Mucosa of rectum (tissue), 2 donors: ENCODE measurements at regions not wholly inside any gene's neighbourhood (a gene's known extent, or its start where the extent isn't known, plus 50 kb on each side); places are given as distances from the start of the nearest gene placed in this dataset.

Source experiments
- H3K27ac ChIP-seq, 2 donors: one replicate each; pipeline ENCODE4 v1.7.0; 2013; ENCODE audit warnings: inconsistent platforms in 2 of 2, low read depth in 2 of 2, low read length in 2 of 2
- H3K27me3 ChIP-seq, 2 donors: one replicate each; pipeline ENCODE4 v1.7.0; 2013; ENCODE audit warnings: low read length in 2 of 2; ENCODE audit not compliant: control insufficient read depth in 2 of 2, insufficient read depth in 2 of 2
- H3K36me3 ChIP-seq, 2 donors: one replicate each; pipeline ENCODE4 v1.7.0; 2013; ENCODE audit warnings: low read length in 2 of 2; ENCODE audit not compliant: control insufficient read depth in 2 of 2, insufficient read depth in 2 of 2
- H3K4me1 ChIP-seq, 2 donors: one replicate each; pipeline ENCODE4 v1.7.0; 2013; ENCODE audit warnings: low read length in 2 of 2, mild to moderate bottlenecking in 1 of 2; ENCODE audit not compliant: control insufficient read depth in 2 of 2, insufficient read depth in 2 of 2
- H3K4me3 ChIP-seq, 2 donors: one replicate each; pipeline ENCODE4 v1.7.0; 2013; ENCODE audit warnings: low read length in 2 of 2
- H3K9ac ChIP-seq, 2 donors: one replicate each; pipeline ENCODE4 v1.7.0; 2013; ENCODE audit warnings: low read length in 2 of 2, low read depth in 1 of 2, mild to moderate bottlenecking in 1 of 2
- H3K9me3 ChIP-seq, 2 donors: one replicate each; pipeline ENCODE4 v1.7.0; 2013; ENCODE audit warnings: low read length in 2 of 2; ENCODE audit not compliant: control insufficient read depth in 2 of 2
- donor health status: healthy.
- donor health status: Normal muscosa, but diverticular disease.

- Histone ChIP-seq H3K27ac (no peak overlapping the region), H3K36me3 (no peaks in the 10 kb centered on the region), H3K4me1 (no peaks in the 10 kb centered on the region), H3K9ac (no peak overlapping the region), H3K9me3 (no peaks in the 10 kb centered on the region), H3K4me3 (no peak overlapping the region), H3K27me3 (no peaks in the 10 kb centered on the region)
These were observed 65.9 kb upstream of the NEK6 start for GRCh38 chr9:124191691-124192395.

GRCh38 chr9:124196814-124197176, 61.0 kb upstream of the NEK6 start:
- Histone ChIP-seq H3K4me1 (no peaks in the 10 kb centered on the region), H3K36me3 (no peaks in the 10 kb centered on the region), H3K27ac (peak overlapping the region in 1 of 2 donors; percentile 38)

DNA sequence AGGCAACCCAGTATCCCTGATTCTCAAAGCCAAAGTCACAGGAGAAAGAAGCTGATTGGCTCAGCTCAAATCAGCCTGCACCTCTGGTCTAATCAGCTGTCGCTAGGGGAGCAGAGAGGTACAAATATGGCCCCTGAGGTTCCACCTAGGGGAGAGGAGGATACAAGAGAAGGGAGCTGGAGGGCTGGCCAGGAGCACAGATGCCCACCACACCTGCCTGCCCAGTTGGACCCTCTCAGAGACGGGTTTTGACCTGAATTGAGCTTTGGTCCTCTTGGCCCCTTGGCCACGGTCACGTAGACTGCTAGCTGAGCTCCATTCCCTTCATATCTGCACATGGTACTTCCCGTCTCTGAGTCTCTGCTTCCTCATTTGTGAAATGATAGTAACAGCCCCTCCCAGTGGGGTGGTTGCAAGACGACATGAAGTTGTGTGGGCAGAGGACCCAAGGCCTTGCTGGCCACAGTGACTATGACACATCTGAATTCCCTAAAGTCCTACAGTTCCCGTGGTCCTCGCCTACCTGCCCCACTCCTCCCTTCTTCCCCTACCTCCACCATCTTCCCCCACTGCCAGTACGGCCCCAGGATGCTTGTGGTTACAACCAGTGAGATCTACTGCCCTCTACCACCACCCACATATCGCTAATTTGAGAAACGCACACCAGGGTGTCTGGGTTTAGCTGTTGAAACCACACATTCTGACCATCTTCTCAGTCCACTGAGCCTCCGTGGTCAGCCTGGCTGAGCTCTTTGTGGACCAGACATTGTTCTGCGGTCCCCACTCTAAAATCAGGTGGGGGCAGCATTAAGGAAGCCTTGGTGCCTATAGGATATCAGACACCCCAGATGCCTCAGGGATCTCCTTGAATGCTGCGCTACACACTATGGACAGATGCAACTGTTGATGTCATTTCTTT, 60.3 kb upstream of the NEK6 start:
- Histone ChIP-seq H3K27me3 (no peaks in the 10 kb centered on the region), H3K9me3 (no peaks in the 10 kb centered on the region), H3K27ac (peak overlapping the region in 1 of 2 donors; percentile 38), H3K9ac (no peak overlapping the region), H3K4me3 (peak overlapping the region in 1 of 2 donors; percentile 3), H3K4me1 (no peaks in the 10 kb centered on the region), H3K36me3 (no peaks in the 10 kb centered on the region)

More at GRCh38 chr9:124196814-124197176, 61.0 kb upstream of the NEK6 start:
- Histone ChIP-seq H3K27me3 (no peaks in the 10 kb centered on the region), H3K9me3 (no peaks in the 10 kb centered on the region), H3K9ac (no peak overlapping the region), H3K4me3 (peak overlapping the region in 1 of 2 donors; percentile 3)

DNA sequence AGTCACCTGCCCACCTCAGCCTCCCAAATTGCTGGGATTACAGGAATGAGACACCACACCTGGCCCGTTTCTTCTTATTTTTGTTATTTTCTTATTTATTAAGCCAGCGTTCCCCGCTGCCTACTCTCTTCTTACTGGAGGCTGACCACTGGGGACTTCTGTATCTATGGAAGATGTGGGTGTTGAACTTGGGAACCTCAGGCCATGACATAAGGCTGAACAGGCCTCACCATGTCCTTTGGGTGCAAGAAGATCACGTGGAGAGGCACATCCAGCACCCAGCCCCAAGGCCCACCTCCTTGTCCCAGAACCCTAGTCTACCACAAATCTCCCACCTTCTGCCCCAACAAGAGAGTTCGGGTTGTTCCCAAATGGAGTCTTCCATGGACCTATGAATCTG, 59.4 kb upstream of the NEK6 start:
- Histone ChIP-seq H3K9ac (no peak overlapping the region), H3K27me3 (no peaks in the 10 kb centered on the region), H3K36me3 (no peaks in the 10 kb centered on the region), H3K9me3 (no peaks in the 10 kb centered on the region), H3K27ac (no peak overlapping the region), H3K4me1 (peaks cover 0 to 5% of the 10 kb centered on the region in 2 donors), H3K4me3 (no peak overlapping the region)

DNA sequence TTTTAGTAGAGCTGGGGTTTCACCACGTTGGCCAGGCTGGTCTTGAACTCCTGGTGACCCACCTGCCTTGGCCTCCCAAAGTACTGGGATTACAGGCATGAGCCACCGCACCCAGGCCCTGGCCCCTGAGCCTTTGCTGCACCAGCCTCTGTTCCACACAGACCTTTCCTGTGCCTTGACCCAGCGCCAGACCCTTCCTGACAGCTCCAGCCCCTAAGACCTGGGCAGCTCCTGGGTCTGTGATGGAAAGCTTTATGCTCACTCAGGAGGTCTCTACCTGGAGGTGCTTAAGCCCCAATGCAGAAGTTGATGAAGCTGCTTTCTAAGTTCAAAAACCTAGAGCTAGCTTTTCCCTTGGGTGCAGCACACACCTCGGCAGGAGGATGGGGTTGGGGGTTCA, 58.8 kb upstream of the NEK6 start:
- H3K4me3 ChIP-seq, result no peak overlapping the region
- no peaks in the 10 kb centered on the region for H3K27me3 ChIP-seq
- no peaks in the 10 kb centered on the region for H3K9me3 ChIP-seq
- no peak overlapping the region for H3K9ac ChIP-seq
- H3K36me3 ChIP-seq, result no peaks in the 10 kb centered on the region
- H3K4me1 ChIP-seq, result peaks cover 0 to 6% of the 10 kb centered on the region in 2 donors
- no peak overlapping the region for H3K27ac ChIP-seq

- H3K9ac ChIP-seq, result no peak overlapping the region
- H3K9me3 ChIP-seq, result no peaks in the 10 kb centered on the region
- H3K27ac ChIP-seq, result no peak overlapping the region
- H3K36me3 ChIP-seq, result no peaks in the 10 kb centered on the region
- peaks cover 0 to 6% of the 10 kb centered on the region in 2 donors for H3K4me1 ChIP-seq
- no peaks in the 10 kb centered on the region for H3K27me3 ChIP-seq
- H3K4me3 ChIP-seq, result no peak overlapping the region
These were observed 58.3 kb upstream of the NEK6 start for GRCh38 chr9:124199474-124199873.

GRCh38 chr9:124202447-124202971, 55.2 kb upstream of the NEK6 start:
- H3K27me3 ChIP-seq, result no peaks in the 10 kb centered on the region
- H3K36me3 ChIP-seq, result no peaks in the 10 kb centered on the region
- no peak overlapping the region for H3K9ac ChIP-seq
- H3K9me3 ChIP-seq, result no peaks in the 10 kb centered on the region
- H3K27ac ChIP-seq, result peak overlapping the region in 1 of 2 donors; percentile 23
- H3K4me1 ChIP-seq, result peaks cover 0 to 6% of the 10 kb centered on the region in 2 donors
- no peak overlapping the region for H3K4me3 ChIP-seq

DNA sequence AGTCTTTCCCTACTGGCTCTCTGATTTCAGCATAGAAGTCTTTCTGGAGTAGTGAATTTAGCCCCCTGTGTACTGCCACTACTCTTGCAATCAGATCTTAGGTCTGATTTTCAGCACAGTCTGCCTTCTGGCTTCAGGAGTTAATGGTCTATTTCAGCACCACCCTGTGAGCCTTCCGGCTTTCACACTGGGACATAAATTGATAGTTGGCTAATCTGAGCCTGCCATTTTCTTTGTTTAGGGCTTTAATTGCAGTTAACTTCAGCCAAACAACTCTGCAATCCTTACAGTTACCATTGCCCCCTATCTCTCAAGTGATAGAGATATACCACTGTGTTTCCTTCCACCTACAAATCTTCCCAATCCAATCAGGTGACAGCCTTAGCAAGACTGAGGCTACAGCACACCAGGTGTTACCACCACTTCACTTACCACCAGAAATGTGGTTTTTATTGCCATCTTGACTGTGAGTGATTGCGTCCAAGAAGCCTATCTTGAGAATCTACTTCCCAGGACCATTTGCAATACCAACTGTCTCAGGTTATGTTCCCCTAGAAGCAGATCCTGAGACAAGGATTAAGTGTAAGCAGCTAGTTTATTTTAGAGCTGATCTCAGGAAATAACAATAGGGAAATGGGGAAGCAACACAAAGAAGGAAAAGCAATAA, 51.9 kb upstream of the NEK6 start:
- H3K4me1 ChIP-seq, result peaks cover 0 to 6% of the 10 kb centered on the region in 2 donors
- H3K9ac ChIP-seq, result no peak overlapping the region
- no peaks in the 10 kb centered on the region for H3K9me3 ChIP-seq
- no peaks in the 10 kb centered on the region for H3K36me3 ChIP-seq
- no peaks in the 10 kb centered on the region for H3K27me3 ChIP-seq
- H3K27ac ChIP-seq, result no peak overlapping the region
- H3K4me3 ChIP-seq, result no peak overlapping the region

- Histone ChIP-seq H3K4me1 (peaks cover 0 to 6% of the 10 kb centered on the region in 2 donors), H3K4me3 (no peak overlapping the region), H3K27me3 (no peaks in the 10 kb centered on the region), H3K27ac (no peak overlapping the region), H3K36me3 (no peaks in the 10 kb centered on the region), H3K9ac (no peak overlapping the region), H3K9me3 (no peaks in the 10 kb centered on the region)
These were observed 51.4 kb upstream of the NEK6 start for GRCh38 chr9:124206391-124206790.
